HUES64 (cell line): ENCODE measurements at regions not wholly inside any gene's neighbourhood (a gene's known extent, or its start where the extent isn't known, plus 50 kb on each side); places are given as distances from the start of the nearest gene placed in this dataset.
"Not testable (repeated sequence)": the region's sequence is repeated elsewhere in the genome, so short reads cannot be mapped to it uniquely, and the experiment has no call there.

ENCODE experiments used
- H3K27ac ChIP-seq: 2 replicates; pipeline ENCODE4 v1.7.0; 2013; ENCODE audit warnings: low read depth, low read length, inconsistent platforms
- H3K27me3 ChIP-seq: 2 replicates; pipeline ENCODE4 v1.6.1; 2013; ENCODE audit warnings: mild to moderate bottlenecking, low read length; ENCODE audit not compliant: insufficient read depth
- H3K36me3 ChIP-seq: 2 replicates; pipeline ENCODE4 v1.6.1; 2013; ENCODE audit warnings: mild to moderate bottlenecking, low read length; ENCODE audit not compliant: insufficient read depth
- H3K4me1 ChIP-seq: 2 replicates; pipeline ENCODE4 v1.6.1; 2013; ENCODE audit warnings: mild to moderate bottlenecking, low read length, moderate library complexity; ENCODE audit not compliant: insufficient read depth
- H3K4me3 ChIP-seq: 2 replicates; pipeline ENCODE4 v1.5.1; 2013; ENCODE audit warnings: mild to moderate bottlenecking, low read length, moderate library complexity
- H3K9ac ChIP-seq: 2 replicates; pipeline ENCODE4 v1.6.1; 2013; ENCODE audit warnings: mild to moderate bottlenecking, low read depth, low read length
- H3K9me3 ChIP-seq: 2 replicates; pipeline ENCODE4 v1.6.1; 2013; ENCODE audit warnings: low read depth, low read length; ENCODE audit not compliant: insufficient read depth
- WGBS: fragments of 150-250, 120-280 bp; methylation state at CpG from one replicate; pipeline ENCODE4 v1.1.7; 2013; ENCODE audit warnings: missing lambda C conversion rate; 5-methylcytosine and 5-hydroxymethylcytosine counted together

- Histone ChIP-seq H3K27ac (no peak overlapping the region), H3K27me3 (no peaks in the 10 kb centered on the region), H3K4me1 (no peaks in the 10 kb centered on the region), H3K9ac (no peak overlapping the region), H3K4me3 (no peak overlapping the region), H3K9me3 (peaks cover 5% of the 10 kb centered on the region; the same call in 1 of the 2 replicates), H3K36me3 (no peaks in the 10 kb centered on the region)
- 57% methylated on average over 4 of the region's 4 CpGs for WGBS
Observed at GRCh38 chr5:15003511-15003920, 131.9 kb upstream of the ANKH start.

DNA sequence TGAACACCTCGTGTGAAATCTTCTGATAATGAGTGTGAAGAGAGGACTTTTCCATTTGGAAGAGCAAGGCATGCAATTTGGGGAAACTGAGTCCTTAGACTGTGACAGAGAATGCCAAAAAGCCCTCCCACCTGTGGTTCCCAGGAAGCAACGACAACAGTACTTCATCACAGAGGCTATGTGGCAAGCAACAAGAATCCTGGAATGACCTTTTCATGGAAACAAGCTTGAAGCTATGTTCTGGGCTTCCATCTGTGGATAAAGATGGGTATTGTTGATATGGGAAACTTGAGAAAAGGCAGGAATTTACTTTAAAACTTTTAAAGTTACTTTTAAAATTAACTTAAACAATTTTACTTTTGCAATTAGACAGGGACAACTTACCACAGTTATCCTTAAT lies 131.2 kb upstream of the ANKH start:
- H3K9ac ChIP-seq = no peak overlapping the region
- H3K36me3 ChIP-seq = no peaks in the 10 kb centered on the region
- 68% methylated on average over 2 of the region's 2 CpGs for WGBS
- no peaks in the 10 kb centered on the region for H3K27me3 ChIP-seq
- H3K4me3 ChIP-seq = no peak overlapping the region
- H3K9me3 ChIP-seq = peaks cover 11% of the 10 kb centered on the region; the same call in 1 of the 2 replicates
- H3K27ac ChIP-seq = no peak overlapping the region
- no peaks in the 10 kb centered on the region for H3K4me1 ChIP-seq

DNA sequence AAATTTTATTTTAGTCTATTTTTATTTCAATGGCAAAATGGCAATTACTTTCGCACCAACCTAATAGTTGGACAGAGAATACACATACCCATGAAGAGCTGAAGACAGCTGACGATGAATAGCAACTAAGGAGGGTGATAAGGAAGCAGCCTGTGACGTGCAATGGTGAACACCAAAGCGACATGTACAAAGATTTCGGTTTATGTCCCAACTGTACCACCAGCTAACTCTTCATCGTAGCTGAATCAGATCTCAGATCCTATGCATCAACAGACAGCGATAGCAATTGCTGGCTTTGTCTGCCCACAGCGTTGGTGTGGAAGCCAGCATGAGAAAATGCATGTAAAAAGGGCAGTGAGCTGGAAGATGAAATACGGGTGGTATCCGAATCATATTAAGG lies 130.6 kb upstream of the ANKH start:
- no peak overlapping the region for H3K27ac ChIP-seq
- WGBS = 97% methylated on average over 10 of the region's 10 CpGs
- no peaks in the 10 kb centered on the region for H3K27me3 ChIP-seq
- no peaks in the 10 kb centered on the region for H3K36me3 ChIP-seq
- H3K9me3 ChIP-seq = peaks cover 11% of the 10 kb centered on the region; the same call in 1 of the 2 replicates
- H3K4me3 ChIP-seq = no peak overlapping the region
- H3K9ac ChIP-seq = no peak overlapping the region
- H3K4me1 ChIP-seq = no peaks in the 10 kb centered on the region

DNA sequence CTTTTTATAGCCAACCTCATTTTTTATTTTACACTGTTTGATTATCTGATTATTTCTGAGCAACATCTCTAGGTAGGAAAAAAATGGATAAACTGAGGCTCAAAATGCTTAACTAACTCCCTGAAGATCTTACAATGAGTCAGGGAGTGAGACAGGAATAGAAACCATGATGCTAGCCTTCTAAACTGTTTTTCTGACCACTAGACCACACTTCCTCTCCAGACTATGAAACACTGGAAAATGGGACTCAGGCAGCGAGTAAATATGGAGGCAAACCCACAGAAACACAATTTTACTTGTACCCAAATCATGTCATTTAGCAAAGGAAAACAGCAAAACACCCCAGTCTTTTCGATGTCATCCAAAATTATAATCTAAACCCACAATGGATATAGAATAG lies 129.9 kb upstream of the ANKH start:
- no peaks in the 10 kb centered on the region for H3K36me3 ChIP-seq
- 94% methylated on average over 1 of the region's 2 CpGs for WGBS
- no peak overlapping the region for H3K27ac ChIP-seq
- no peak overlapping the region for H3K4me3 ChIP-seq
- no peaks in the 10 kb centered on the region for H3K27me3 ChIP-seq
- H3K9ac ChIP-seq = no peak overlapping the region
- peaks cover 11% of the 10 kb centered on the region; the same call in 1 of the 2 replicates for H3K9me3 ChIP-seq
- no peaks in the 10 kb centered on the region for H3K4me1 ChIP-seq

- Histone ChIP-seq H3K4me3 (no peak overlapping the region), H3K27ac (no peak overlapping the region), H3K4me1 (no peaks in the 10 kb centered on the region), H3K9me3 (peaks cover 11% of the 10 kb centered on the region; the same call in 1 of the 2 replicates), H3K9ac (no peak overlapping the region), H3K27me3 (no peaks in the 10 kb centered on the region), H3K36me3 (no peaks in the 10 kb centered on the region)
- 97% methylated on average over 3 of the region's 3 CpGs for WGBS
Observed at GRCh38 chr5:14998491-14998890, 126.9 kb upstream of the ANKH start.

DNA sequence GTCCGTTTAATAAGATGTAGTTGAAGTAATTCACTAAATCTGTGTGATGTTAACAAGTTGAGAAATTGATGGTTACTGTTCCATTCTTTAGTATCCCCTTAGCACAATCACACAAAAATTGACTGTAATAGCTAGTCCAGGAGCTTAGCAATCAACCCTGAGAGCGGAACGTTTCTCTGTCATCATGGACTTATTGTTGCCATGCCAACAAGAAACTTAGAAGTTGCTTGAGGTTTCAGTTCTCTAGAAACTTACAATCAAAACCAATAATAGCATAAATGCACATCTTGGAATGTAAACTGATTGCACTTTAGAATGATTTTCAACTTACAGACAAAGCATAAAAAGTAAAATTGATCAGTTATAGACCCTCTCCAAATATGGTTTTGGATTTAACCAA lies 125.4 kb upstream of the ANKH start:
- Histone ChIP-seq H3K9ac (no peak overlapping the region), H3K4me1 (no peaks in the 10 kb centered on the region), H3K27me3 (no peaks in the 10 kb centered on the region), H3K36me3 (no peaks in the 10 kb centered on the region), H3K9me3 (peaks cover 11% of the 10 kb centered on the region; the same call in 1 of the 2 replicates), H3K27ac (no peak overlapping the region), H3K4me3 (no peak overlapping the region)
- 92% methylated on average over 2 of the region's 3 CpGs for WGBS

- Histone ChIP-seq H3K4me1 (no peaks in the 10 kb centered on the region), H3K27me3 (no peaks in the 10 kb centered on the region), H3K4me3 (no peak overlapping the region), H3K9me3 (peaks cover 11% of the 10 kb centered on the region; the same call in 1 of the 2 replicates), H3K9ac (no peak overlapping the region), H3K27ac (no peak overlapping the region), H3K36me3 (no peaks in the 10 kb centered on the region)
- WGBS = 92% methylated on average over 3 of the region's 4 CpGs
Observed at GRCh38 chr5:14995229-14995628, 123.7 kb upstream of the ANKH start.

DNA sequence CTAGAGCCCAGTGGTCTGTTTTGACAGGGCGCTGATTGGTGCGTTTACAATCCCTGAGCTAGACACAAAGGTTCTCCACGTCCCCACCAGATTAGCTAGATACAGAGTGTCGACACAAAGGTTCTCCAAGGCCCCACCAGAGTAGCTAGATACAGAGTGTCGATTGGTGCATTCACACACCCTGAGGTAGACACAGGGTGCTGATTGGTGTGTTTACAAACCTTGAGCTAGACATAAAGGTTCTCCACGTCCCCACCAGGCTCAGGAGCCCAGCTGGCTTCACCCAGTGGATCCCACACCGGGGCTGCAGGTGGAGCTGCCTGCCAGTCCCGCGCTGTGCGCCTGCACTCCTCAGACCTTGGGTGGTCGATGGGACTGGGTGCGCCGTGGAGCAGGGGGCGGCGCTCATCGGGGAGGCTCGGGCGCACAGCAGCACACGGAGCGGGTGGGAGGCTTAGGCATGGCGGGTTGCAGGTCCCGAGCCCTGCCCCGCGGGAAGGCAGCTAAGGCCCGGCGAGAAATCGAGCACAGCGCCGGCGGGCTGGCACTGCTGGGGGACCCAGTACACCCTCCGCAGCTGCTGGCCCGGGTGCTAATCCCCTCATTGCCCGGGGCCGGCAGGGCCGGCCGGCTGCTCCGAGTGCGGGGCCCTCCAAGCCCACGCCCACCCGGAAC lies 122.0 kb upstream of the ANKH start:
- H3K4me3 ChIP-seq, H3K36me3 ChIP-seq, H3K27me3 ChIP-seq, H3K9me3 ChIP-seq, H3K9ac ChIP-seq, H3K4me1 ChIP-seq, H3K27ac ChIP-seq: not testable (repeated sequence)
- 95% methylated on average over 39 of the region's 40 CpGs for WGBS

GRCh38 chr5:14992751-14993458 lies 121.3 kb upstream of the ANKH start:
- not testable (repeated sequence) for H3K4me1 ChIP-seq, H3K36me3 ChIP-seq, H3K9ac ChIP-seq, H3K27ac ChIP-seq, H3K9me3 ChIP-seq, H3K27me3 ChIP-seq, H3K4me3 ChIP-seq
- 92% methylated on average over 28 of the region's 28 CpGs for WGBS

DNA sequence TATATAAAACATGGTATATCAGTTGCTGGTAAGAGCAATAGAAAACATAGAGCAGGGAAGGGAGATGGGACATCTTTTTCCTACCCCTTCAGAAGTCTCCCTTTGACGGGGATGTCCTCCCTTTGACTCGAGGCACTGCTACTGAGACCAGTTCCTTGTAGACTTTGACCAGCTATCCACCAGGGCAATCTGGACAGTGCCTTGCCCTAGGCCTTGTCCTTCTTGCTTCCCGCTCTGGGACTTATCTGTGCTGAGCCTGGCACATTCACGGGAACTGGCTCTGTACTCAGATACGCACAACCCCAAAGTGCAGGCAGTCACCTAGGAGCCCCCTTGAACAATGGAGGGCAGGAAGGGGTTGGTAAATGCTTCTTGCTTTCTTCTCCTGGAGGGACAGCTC lies 116.6 kb upstream of the ANKH start:
- Histone ChIP-seq H3K9me3 (no peaks in the 10 kb centered on the region), H3K27ac (no peak overlapping the region), H3K27me3 (no peaks in the 10 kb centered on the region), H3K9ac (no peak overlapping the region), H3K36me3 (no peaks in the 10 kb centered on the region), H3K4me1 (no peaks in the 10 kb centered on the region), H3K4me3 (no peak overlapping the region)
- 93% methylated on average over 5 of the region's 5 CpGs for WGBS

DNA sequence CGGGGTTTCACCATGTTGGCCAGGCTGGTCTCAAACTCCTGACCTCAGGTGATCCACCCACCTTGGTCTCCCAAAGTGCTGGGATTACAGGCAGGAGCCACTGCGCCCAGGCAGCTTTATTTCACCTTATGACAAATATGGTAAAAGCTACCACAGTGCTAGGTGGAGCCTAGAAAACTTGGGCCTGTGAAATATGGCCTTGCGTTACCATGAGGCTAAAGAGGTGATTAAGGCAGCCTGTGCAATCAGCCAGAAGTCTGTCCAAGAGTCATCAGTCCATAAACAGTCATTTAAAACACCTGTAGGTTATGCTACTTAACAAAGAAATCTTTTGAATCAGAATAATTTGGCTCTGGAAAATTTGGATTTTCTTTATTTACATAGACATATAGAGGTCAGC lies 114.8 kb upstream of the ANKH start:
- WGBS = 95% methylated on average over 3 of the region's 3 CpGs
- no peaks in the 10 kb centered on the region for H3K27me3 ChIP-seq
- H3K4me3 ChIP-seq = no peak overlapping the region
- H3K9ac ChIP-seq = no peak overlapping the region
- H3K9me3 ChIP-seq = no peaks in the 10 kb centered on the region
- no peaks in the 10 kb centered on the region for H3K36me3 ChIP-seq
- no peak overlapping the region for H3K27ac ChIP-seq
- H3K4me1 ChIP-seq = no peaks in the 10 kb centered on the region
